ENCODE measurements at regions not wholly inside any gene's neighbourhood (a gene's known extent, or its start where the extent isn't known, plus 50 kb on each side); places are given as distances from the start of the nearest gene placed in this dataset.

GRCh38 chr3:176953106-176954060 lies 243.9 kb downstream of the TBL1XR1 start:
- no peak for TF ChIP-seq CTCF (IDR thresholded peaks at IDR 0.05)
- no peak for TF ChIP-seq ZNF138 (CRISPR knock-in tag; conservative IDR thresholded peaks at IDR 0.05)
- no peak for TF ChIP-seq NR3C1 (CRISPR knock-in tag; conservative IDR thresholded peaks at IDR 0.05; ENCODE audit: low read depth)
- no peak for TF ChIP-seq MAX (CRISPR knock-in tag; IDR thresholded peaks at IDR 0.05)

Data from WTC11 (cell line).